ENCODE measurements at regions not wholly inside any gene's neighbourhood (a gene's known extent, or its start where the extent isn't known, plus 50 kb on each side); places are given as distances from the start of the nearest gene placed in this dataset.

- H3K14ac ChIP-seq (replicated peaks; ENCODE audit: low read depth, low read length), result no peak overlapping the region
- no peaks in the 10 kb centered on the region for H3K79me1 ChIP-seq (ENCODE audit: low read depth in 1 of 2, low read length in 2 of 2)
- no peak overlapping the region for H3K9ac ChIP-seq (ENCODE audit: low read depth, low read length)
- TF ChIP-seq BHLHE40 (IDR thresholded peaks at IDR 0.05; ENCODE audit: low read depth, low read length) (no peak), USF2 (IDR thresholded peaks at IDR 0.05; ENCODE audit: low read depth, low read length) (no peak), RFX5 (IDR thresholded peaks at IDR 0.05; ENCODE audit: low read depth, low read length) (no peak), CHD1 (IDR thresholded peaks at IDR 0.05; ENCODE audit: low read depth, low read length) (no peak), ELK1 (IDR thresholded peaks at IDR 0.05; ENCODE audit: borderline replicate concordance, low read depth, low read length) (no peak), MAZ (IDR thresholded peaks at IDR 0.05; ENCODE audit: borderline replicate concordance, low read depth, low read length) (no peak), POLR2A (IDR thresholded peaks at IDR 0.05; ENCODE audit: low read depth, low read length) (no peak), FOS (IDR thresholded peaks at IDR 0.05; ENCODE audit: low read depth, low read length) (no peak), RCOR1 (IDR thresholded peaks at IDR 0.05; ENCODE audit: insufficient replicate concordance, low read length) (no peak), CTCF (conservative IDR thresholded peaks at IDR 0.05; ENCODE audit: low read depth, low read length) (no peak), SMC3 (IDR thresholded peaks at IDR 0.05; ENCODE audit: low read depth, low read length) (no peak), RAD21 (IDR thresholded peaks at IDR 0.05; ENCODE audit: low read length) (no peak), MAFK (IDR thresholded peaks at IDR 0.05; ENCODE audit: low read depth, low read length) (no peak), MXI1 (IDR thresholded peaks at IDR 0.05; ENCODE audit: borderline replicate concordance, low read depth, low read length) (no peak), CEBPB (IDR thresholded peaks at IDR 0.05; ENCODE audit: low read depth, low read length) (no peak), NFE2L2 (IDR thresholded peaks at IDR 0.05; ENCODE audit: low read depth, low read length) (no peak)
- H2BK15ac ChIP-seq (ENCODE audit: low read depth, low read length), result no peak overlapping the region
- no peak overlapping the region for H3K4me3 ChIP-seq (ENCODE audit: insufficient read depth, low read depth, low read length)
- intact Hi-C loops (cut with micrococcal nuclease), result no loop called here
- no peak overlapping the region for H3K4me2 ChIP-seq (ENCODE audit: low read depth, low read length)
- H4K8ac ChIP-seq (ENCODE audit: low read depth in 2 of 2, low read length in 2 of 2), result no peak overlapping the region
- H3K18ac ChIP-seq (ENCODE audit: low read depth, low read length), result no peak overlapping the region
- no peak overlapping the region for H3K27ac ChIP-seq (ENCODE audit: insufficient read depth, low read length)
- H2AK9ac ChIP-seq (replicated peaks; ENCODE audit: low read depth, low read length, poor library complexity), result no peak overlapping the region
- CTCF ChIA-PET, result no interaction called here
- no peak overlapping the region for H3K56ac ChIP-seq (ENCODE audit: extremely low read depth, insufficient read depth, low read length)
- H4K5ac ChIP-seq (ENCODE audit: low read depth, low read length), result no peak overlapping the region
- H2BK120ac ChIP-seq (ENCODE audit: low read depth, low read length), result no peak overlapping the region
- H2AFZ ChIP-seq (replicated peaks; ENCODE audit: low read length, poor library complexity), result no peak overlapping the region
- in situ Hi-C loops (cut with MboI; ENCODE audit: low sequenced_read_pairs), result no loop called here
- H2BK5ac ChIP-seq (ENCODE audit: low read depth, low read length, poor library complexity, severe bottlenecking), result no peak overlapping the region
- WGBS, 2 experiments (ENCODE audit: extremely low coverage in 2 of 2, insufficient read length in 1 of 2), result 25% methylated on average over 2 of the region's 6 CpGs; no CpG with 5 or more reads in 1 of the 2 experiments
- H3K9me3 ChIP-seq (ENCODE audit: control insufficient read depth, insufficient read depth, low read length), result no peaks in the 10 kb centered on the region
- no peak overlapping the region for H2AK5ac ChIP-seq (ENCODE audit: low read depth, low read length)
- no peaks in the 10 kb centered on the region for H4K20me1 ChIP-seq (ENCODE audit: insufficient read depth, low read length)
- no peaks in the 10 kb centered on the region; the same call in 1 of the 2 replicates for H3K4me1 ChIP-seq (ENCODE audit: control insufficient read depth, insufficient read depth, low read length)
- H3K9me1 ChIP-seq (ENCODE audit: insufficient read depth, low read length), result no peaks in the 10 kb centered on the region
- no peak overlapping the region for H4K91ac ChIP-seq (ENCODE audit: insufficient read depth, low read depth, low read length)
- H3K23ac ChIP-seq (ENCODE audit: low read depth, low read length), result no peak overlapping the region
- H3K36me3 ChIP-seq (ENCODE audit: control insufficient read depth, insufficient read depth, low read length), result no peaks in the 10 kb centered on the region
- DNase-seq (no peak), ATAC-seq (ENCODE audit: low read depth) (no peak)
- POLR2A ChIA-PET (ENCODE audit: unreplicated experiment), result no interaction called here
- dilution Hi-C loops (cut with HindIII; ENCODE audit: low sequenced_read_pairs, unreplicated experiment), result no loop called here
- H3K27me3 ChIP-seq (ENCODE audit: control insufficient read depth, insufficient read depth, low read length), result no peaks in the 10 kb centered on the region; the same call in 1 of the 2 replicates
- no TSS peak for BruUV-seq (replicated peaks)
- no peak overlapping the region for H3K4ac ChIP-seq (ENCODE audit: low read depth, low read length)
- no peak overlapping the region for H2BK20ac ChIP-seq (ENCODE audit: low read depth, low read length)
Measured at GRCh38 chr2:171266102-171266501, 105.4 kb upstream of the TLK1 start.

All from IMR-90 (cell line).